GM23248 (cell line): ENCODE measurements at regions not wholly inside any gene's neighbourhood (a gene's known extent, or its start where the extent isn't known, plus 50 kb on each side); places are given as distances from the start of the nearest gene placed in this dataset.

Source experiments
- DNase-seq: peaks from one replicate; pipeline ENCODE4 v3.0.0-alpha.2; 2015
- H2AFZ ChIP-seq: fragments of 200-600 bp; sonication (generic); 2 replicates; pipeline ENCODE4 v1.6.1; 2016; ENCODE audit warnings: antibody characterized with exemption
- H3F3A ChIP-seq: fragments of 200-600 bp; sonication (generic); 2 replicates; pipeline ENCODE4 v1.6.1; 2016; ENCODE audit warnings: mild to moderate bottlenecking, antibody characterized with exemption, mixed run types; ENCODE audit not compliant: insufficient read depth
- H3K27ac ChIP-seq: fragments of 200-600 bp; sonication (generic); 2 replicates; pipeline ENCODE4 v1.5.1; 2016; ENCODE audit warnings: mild to moderate bottlenecking
- H3K27me3 ChIP-seq: fragments of 200-600 bp; sonication (generic); replicated peaks from 2 replicates; pipeline ENCODE4 v1.6.1; 2016; ENCODE audit warnings: mild to moderate bottlenecking; ENCODE audit not compliant: insufficient read depth
- H3K36me3 ChIP-seq: fragments of 200-600 bp; sonication (generic); 2 replicates; pipeline ENCODE4 v1.6.1; 2016; ENCODE audit warnings: low read depth, mild to moderate bottlenecking
- H3K4me1 ChIP-seq: fragments of 200-600 bp; sonication (generic); 2 replicates; pipeline ENCODE4 v1.6.1; 2016; ENCODE audit warnings: mild to moderate bottlenecking; ENCODE audit not compliant: insufficient read depth
- H3K4me2 ChIP-seq: fragments of 200-600 bp; sonication (generic); one replicate; pipeline ENCODE4 v1.6.1; 2016; ENCODE audit warnings: mild to moderate bottlenecking; ENCODE audit not compliant: unreplicated experiment
- H3K4me3 ChIP-seq: fragments of 200-600 bp; sonication (generic); 2 replicates; pipeline ENCODE4 v1.5.1; 2016; ENCODE audit warnings: mild to moderate bottlenecking
- H3K79me2 ChIP-seq: fragments of 200-600 bp; sonication (generic); 2 replicates; pipeline ENCODE4 v1.6.1; 2016; ENCODE audit warnings: mild to moderate bottlenecking; ENCODE audit not compliant: insufficient read depth
- H3K9ac ChIP-seq: fragments of 200-600 bp; sonication (generic); 2 replicates; pipeline ENCODE4 v1.6.1; 2016; ENCODE audit warnings: mild to moderate bottlenecking
- H3K9me2 ChIP-seq: fragments of 200-600 bp; sonication (generic); 2 replicates; pipeline ENCODE4 v1.6.1; 2016; ENCODE audit warnings: mixed run types, mild to moderate bottlenecking, moderate library complexity; ENCODE audit not compliant: insufficient read depth
- H3K9me3 ChIP-seq: fragments of 200-600 bp; sonication (generic); one replicate; pipeline ENCODE4 v1.6.1; 2017; ENCODE audit warnings: low read depth
- H4K20me1 ChIP-seq: fragments of 200-600 bp; sonication (generic); 2 replicates; pipeline ENCODE4 v1.6.0; 2016; ENCODE audit not compliant: insufficient read depth
- EZH2 ChIP-seq: fragments of 200-600 bp; sonication (generic); IDR thresholded peaks from 2 replicates; pipeline ENCODE4 v1.6.1; 2018; ENCODE audit warnings: antibody characterized with exemption, mild to moderate bottlenecking; ENCODE audit not compliant: insufficient read depth, poor library complexity, severe bottlenecking
- EZH2phosphoT487 ChIP-seq: fragments of 200-600 bp; sonication (generic); IDR thresholded peaks from 2 replicates; pipeline ENCODE4 v1.6.1; 2018; ENCODE audit warnings: antibody characterized with exemption, moderate library complexity, mild to moderate bottlenecking, low read depth; ENCODE audit not compliant: insufficient read depth
- WGBS, 2 experiments: methylation state at CpG; one replicate each; pipeline ENCODE4 v1.1.6; 2015 to 2017; ENCODE audit warnings: low lambda C conversion rate in 2 of 2, low coverage in 1 of 2; ENCODE audit errors: missing lambda C conversion rate in 2 of 2; 5-methylcytosine and 5-hydroxymethylcytosine counted together
- in situ Hi-C: fragments of 300-500 bp; cut with MboI; formaldehyde crosslinking; loops from 2 replicates; pipeline ENCODE4 v1.15.0; 2020

DNA sequence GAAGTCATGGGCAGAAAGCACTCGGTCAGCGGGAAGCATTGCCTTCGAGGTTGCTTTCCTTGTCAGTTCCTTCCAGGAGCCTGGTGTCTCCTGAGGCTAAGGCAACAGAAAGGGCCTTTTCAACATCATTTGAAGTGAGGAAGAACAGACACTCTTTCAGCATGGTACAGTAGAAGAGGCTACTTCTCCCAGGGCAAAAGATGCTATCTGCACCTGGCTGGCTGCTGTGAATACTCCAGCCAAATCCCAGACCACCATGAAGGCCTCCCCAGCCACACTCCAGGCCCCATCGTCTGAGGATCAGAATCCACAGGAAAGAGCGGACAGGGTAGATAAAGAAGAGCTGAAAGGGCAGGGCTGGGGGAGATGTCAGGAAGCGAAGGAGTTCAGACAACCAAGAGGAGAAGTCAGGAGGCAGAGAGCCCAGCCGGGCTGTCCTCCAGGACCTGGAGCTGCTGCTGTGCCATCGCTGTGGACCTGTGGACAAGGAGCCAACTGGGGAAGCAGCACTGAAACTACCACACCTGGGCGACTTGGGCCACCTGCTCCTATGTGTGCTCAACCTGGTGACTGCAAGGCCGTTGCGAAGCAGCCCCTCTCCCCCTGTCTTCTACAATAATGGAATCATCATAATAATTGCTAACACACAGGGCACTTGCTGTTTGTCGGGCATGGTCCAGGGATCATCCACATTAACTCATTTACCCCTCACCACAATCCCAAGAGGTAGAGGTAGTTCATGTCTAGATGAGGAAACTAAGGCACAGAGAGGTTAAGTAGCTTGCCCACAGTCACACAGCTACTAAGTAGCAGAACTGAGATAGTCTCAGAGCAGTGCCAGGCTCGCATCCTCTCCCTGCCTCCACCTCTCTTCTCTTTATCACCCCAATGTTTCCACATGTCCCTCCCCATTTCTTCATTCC, 88.0 kb upstream of the ZBTB40 start:
- in situ Hi-C loops: no loop called here
- Histone ChIP-seq H3K9me2 (no peaks in the 10 kb centered on the region), H3K36me3 (no peaks in the 10 kb centered on the region), H3K27me3 (peaks cover 58% of the 10 kb centered on the region), H3K4me1 (no peaks in the 10 kb centered on the region), H3K9ac (no peak overlapping the region), H3K4me2 (no peak overlapping the region), H2AFZ (no peak overlapping the region), H4K20me1 (no peaks in the 10 kb centered on the region), H3F3A (no peaks in the 10 kb centered on the region), H3K79me2 (no peaks in the 10 kb centered on the region), H3K9me3 (no peaks in the 10 kb centered on the region), H3K27ac (no peak overlapping the region), H3K4me3 (no peak overlapping the region)
- TF ChIP-seq EZH2phosphoT487: no peak
- no peak for TF ChIP-seq EZH2
- DNase-seq: no peak
- 58 to 63% methylated on average over 13 of the region's 13 CpGs for WGBS, 2 experiments

DNA sequence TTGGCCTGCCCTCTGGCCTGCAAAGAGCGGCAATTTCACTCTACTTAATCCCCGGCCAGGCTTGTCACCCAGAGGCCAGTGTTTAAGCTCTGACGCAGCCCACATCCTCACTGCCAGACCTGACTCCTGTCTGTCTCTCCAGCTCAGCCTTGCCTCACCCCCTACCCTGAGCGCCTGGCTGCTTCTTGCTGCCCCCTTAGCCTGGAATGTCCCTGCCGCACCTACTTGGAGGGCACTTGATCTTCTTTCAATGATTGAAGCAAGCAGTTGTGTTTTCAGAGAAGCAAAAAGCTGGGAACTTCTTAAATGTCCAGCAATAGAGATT, 87.4 kb upstream of the ZBTB40 start:
- H3K27ac ChIP-seq: no peak overlapping the region
- 78 to 82% methylated on average over 5 of the region's 5 CpGs for WGBS, 2 experiments
- in situ Hi-C loops: no loop called here

DNA sequence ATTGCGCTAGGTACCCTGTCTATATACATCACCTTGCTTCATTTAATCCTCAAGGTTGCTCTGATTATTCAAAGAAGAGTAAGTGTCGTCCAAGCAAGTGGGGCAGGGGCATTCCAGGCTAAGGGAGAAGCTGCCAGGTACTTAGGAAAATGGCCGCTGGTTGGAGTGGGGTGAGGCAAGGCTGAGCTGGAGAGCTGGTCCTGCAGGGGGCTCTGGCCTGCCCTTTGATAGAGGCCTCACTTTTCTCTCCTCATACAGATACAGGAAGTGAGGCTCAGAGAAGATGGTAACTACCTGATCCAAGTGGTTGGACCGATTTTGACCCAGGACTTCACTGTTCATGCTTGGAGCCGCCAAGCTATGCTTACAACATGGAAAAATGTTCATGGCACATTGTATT, 86.9 kb upstream of the ZBTB40 start:
- in situ Hi-C loops: no loop called here
- Histone ChIP-seq H3K27me3 (peaks cover 58% of the 10 kb centered on the region), H4K20me1 (no peaks in the 10 kb centered on the region), H3F3A (no peaks in the 10 kb centered on the region), H2AFZ (no peak overlapping the region), H3K4me1 (no peaks in the 10 kb centered on the region), H3K9me2 (no peaks in the 10 kb centered on the region), H3K36me3 (no peaks in the 10 kb centered on the region), H3K9ac (no peak overlapping the region), H3K79me2 (no peaks in the 10 kb centered on the region), H3K4me3 (no peak overlapping the region), H3K9me3 (no peaks in the 10 kb centered on the region), H3K4me2 (no peak overlapping the region), H3K27ac (no peak overlapping the region)
- no peak for DNase-seq
- TF ChIP-seq EZH2phosphoT487 (no peak), EZH2 (no peak)
- WGBS, 2 experiments: 74 to 86% methylated on average over 5 of the region's 5 CpGs

More for the DNA sequence above, 87.4 kb upstream of the ZBTB40 start:
- H3K9ac ChIP-seq: no peak overlapping the region
- DNase-seq: no peak
- H3K4me1 ChIP-seq: no peaks in the 10 kb centered on the region
- no peaks in the 10 kb centered on the region for H3K36me3 ChIP-seq
- H3K9me2 ChIP-seq: no peaks in the 10 kb centered on the region
- no peaks in the 10 kb centered on the region for H3K9me3 ChIP-seq
- no peaks in the 10 kb centered on the region for H4K20me1 ChIP-seq
- H2AFZ ChIP-seq: no peak overlapping the region
- TF ChIP-seq EZH2phosphoT487 (no peak), EZH2 (no peak)
- peaks cover 58% of the 10 kb centered on the region for H3K27me3 ChIP-seq
- no peaks in the 10 kb centered on the region for H3F3A ChIP-seq
- no peak overlapping the region for H3K4me3 ChIP-seq
- no peak overlapping the region for H3K4me2 ChIP-seq
- no peaks in the 10 kb centered on the region for H3K79me2 ChIP-seq

DNA sequence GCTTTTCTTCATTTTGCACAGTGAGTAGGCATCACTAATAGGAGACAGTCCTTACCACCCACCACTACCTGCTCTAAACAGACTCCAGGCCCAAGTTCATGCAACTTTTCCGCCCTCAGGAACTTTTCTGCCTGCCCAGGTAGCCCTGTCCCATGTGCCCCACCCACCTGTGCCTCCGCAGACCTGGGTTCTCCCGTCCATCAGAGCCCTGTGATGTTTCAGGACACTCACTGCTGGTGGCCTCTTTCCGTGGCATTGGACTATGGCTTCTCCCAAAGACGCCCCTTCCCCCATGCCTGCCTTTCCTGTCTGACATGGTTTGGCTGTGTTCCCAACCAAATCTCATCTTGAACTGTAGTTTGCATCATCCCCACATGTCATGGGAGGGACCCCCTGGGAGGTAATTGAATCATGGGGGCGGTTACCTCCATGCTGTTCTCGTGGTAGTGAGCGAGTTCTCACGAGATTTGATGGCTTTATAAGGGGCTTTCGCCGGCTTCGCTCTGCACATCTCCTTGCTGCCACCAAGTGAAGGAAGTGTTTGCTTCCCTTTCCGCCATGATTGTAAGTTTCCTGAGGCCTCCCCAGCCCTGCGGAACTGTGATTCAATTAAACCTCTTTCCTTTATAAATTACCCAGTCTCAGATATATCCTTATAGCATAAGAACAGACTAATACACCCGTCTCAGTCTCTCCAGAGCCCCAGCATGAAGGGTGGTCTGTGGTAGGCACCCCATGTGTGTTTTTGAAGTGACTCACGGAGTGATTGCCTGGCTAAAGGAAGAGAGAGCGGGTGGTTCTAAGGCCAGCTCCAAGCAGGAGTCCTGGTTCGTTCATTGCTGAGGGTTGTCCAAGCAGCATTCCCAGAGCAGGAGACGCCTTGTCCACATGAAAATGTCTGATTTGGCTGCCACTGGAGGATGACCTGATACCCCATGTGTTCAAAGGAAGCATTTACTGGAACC, 86.0 kb upstream of the ZBTB40 start:
- H2AFZ ChIP-seq: no peak overlapping the region
- H3K9ac ChIP-seq: no peak overlapping the region
- no peaks in the 10 kb centered on the region for H3K79me2 ChIP-seq
- TF ChIP-seq EZH2phosphoT487 (no peak), EZH2 (no peak)
- H3F3A ChIP-seq: no peaks in the 10 kb centered on the region
- no peak overlapping the region for H3K4me3 ChIP-seq
- no peaks in the 10 kb centered on the region for H4K20me1 ChIP-seq
- H3K27me3 ChIP-seq: peaks cover 54% of the 10 kb centered on the region
- H3K4me1 ChIP-seq: no peaks in the 10 kb centered on the region
- H3K27ac ChIP-seq: no peak overlapping the region
- WGBS, 2 experiments: 74 to 79% methylated on average over 19 of the region's 19 CpGs
- H3K9me2 ChIP-seq: no peaks in the 10 kb centered on the region
- no peaks in the 10 kb centered on the region for H3K36me3 ChIP-seq
- no peaks in the 10 kb centered on the region for H3K9me3 ChIP-seq
- in situ Hi-C loops: no loop called here
- no peak overlapping the region for H3K4me2 ChIP-seq
- no peak for DNase-seq
